K562 (cell line): ENCODE measurements at regions not wholly inside any gene's neighbourhood (a gene's known extent, or its start where the extent isn't known, plus 50 kb on each side); places are given as distances from the start of the nearest gene placed in this dataset.

ENCODE experiments used
- ATAC-seq: fragments of 200-7000 bp; cut with Tn5 transposase; 3 replicates; pipeline ENCODE4 v1.9.1; 2020; ENCODE audit warnings: moderate library complexity
- BruUV-seq: library from RNA; stranded (reverse); fragments of 400-500 nt; replicated peaks from 2 replicates; lab custom pipeline; 2021; lab: Mats Ljungman, UMichigan
- CTCF ChIA-PET: fragments of 300-600 bp; formaldehyde crosslinking; extraction: SDS; loops from one replicate; lab custom pipeline; 2021; ENCODE audit warnings: low intra/inter-chr PET ratio; lab: Yijun Ruan, JAX
- POLR2A ChIA-PET: fragments of 300-600, 350-650 bp; sonication (Branson Sonifier 250); formaldehyde crosslinking; extraction: SDS; loops from one replicate; lab custom pipeline; 2021; ENCODE audit warnings: antibody characterized with exemption, inconsistent platforms; lab: Yijun Ruan, JAX
- DNase-seq, 4 experiments: peaks; one replicate each; pipeline versions ENCODE4 v3.0.0 to v3.0.0-alpha.2; 2011 to 2018; ENCODE audit warnings: low spot score in 3 of 4, mixed read lengths in 3 of 4; ENCODE audit errors: extremely low read depth in 1 of 4
- FAIRE-seq: peaks from 2 replicates; lab custom pipeline; 2011; peaks lifted over from hg19 to GRCh38; lab: Jason Lieb, UNC
- H2AFZ ChIP-seq: 2 replicates; pipeline ENCODE4 v1.6.0; 2011; ENCODE audit warnings: low read depth, low read length, control low read depth, inconsistent platforms
- H3K27ac ChIP-seq: fragments of 200-600 bp; 3 replicates; pipeline ENCODE4 v1.8.0; 2011; ENCODE audit warnings: low read depth, mild to moderate bottlenecking, control low read depth, inconsistent platforms, low read length, moderate library complexity, mixed read lengths; ENCODE audit errors: extremely low read depth
- H3K27me3 ChIP-seq, 2 experiments: fragments of 300-600 bp in 1 of 2; 2 replicates in 1 of 2; 3 replicates in 1 of 2; pipeline versions ENCODE4 v1.6.0 to v1.8.0; 2011; ENCODE audit warnings: inconsistent platforms in 2 of 2, low read length in 2 of 2, mild to moderate bottlenecking in 1 of 2, mixed read lengths in 1 of 2, moderate library complexity in 1 of 2; ENCODE audit not compliant: control insufficient read depth in 2 of 2, insufficient read depth in 2 of 2
- H3K36me3 ChIP-seq: fragments of 300-600 bp; 3 replicates; pipeline ENCODE4 v1.8.0; 2011; ENCODE audit warnings: mild to moderate bottlenecking, low read length, inconsistent platforms; ENCODE audit not compliant: control insufficient read depth, insufficient read depth
- H3K4me1 ChIP-seq, 2 experiments: fragments of 200-600 bp in 1 of 2; replicated peaks in 1 of 2; 2 replicates in 1 of 2; 3 replicates in 1 of 2; pipeline versions ENCODE4 v1.5.1 to v1.8.0; 2011; ENCODE audit warnings: inconsistent platforms in 2 of 2, low read length in 2 of 2, mild to moderate bottlenecking in 1 of 2, mixed read lengths in 1 of 2, moderate library complexity in 1 of 2; ENCODE audit not compliant: control insufficient read depth in 2 of 2, insufficient read depth in 2 of 2
- H3K4me2 ChIP-seq: 2 replicates; pipeline ENCODE4 v1.6.1; 2011; ENCODE audit warnings: low read length, control low read depth, inconsistent platforms, mixed read lengths; ENCODE audit not compliant: insufficient read depth
- H3K4me3 ChIP-seq: fragments of 200-600 bp; sonication (generic), shearing (Covaris generic); 2 replicates; pipeline ENCODE4 v1.5.1; 2016; ENCODE audit warnings: control low read depth, inconsistent platforms
- H3K79me2 ChIP-seq: fragments of 200-600 bp; 3 replicates; pipeline ENCODE4 v1.8.0; 2011; ENCODE audit warnings: low read length, inconsistent platforms; ENCODE audit not compliant: control insufficient read depth, insufficient read depth
- H3K9ac ChIP-seq, 2 experiments: 2 replicates each; pipeline versions ENCODE4 v1.6.0 to v1.6.1; 2011; ENCODE audit warnings: low read depth in 2 of 2, low read length in 2 of 2, control low read depth in 1 of 2, inconsistent platforms in 1 of 2, mild to moderate bottlenecking in 1 of 2, mixed read lengths in 1 of 2; ENCODE audit not compliant: insufficient read depth in 1 of 2
- H3K9me1 ChIP-seq: one replicate; pipeline ENCODE4 v1.6.0; 2011; ENCODE audit warnings: inconsistent platforms, mild to moderate bottlenecking, low read length, moderate library complexity; ENCODE audit not compliant: control insufficient read depth, insufficient read depth
- H3K9me3 ChIP-seq: replicated peaks from 2 replicates; pipeline ENCODE4 v1.5.1; 2011; ENCODE audit warnings: low read depth, low read length, inconsistent platforms; ENCODE audit not compliant: control insufficient read depth, insufficient read depth
- H4K20me1 ChIP-seq: replicated peaks from 2 replicates; pipeline ENCODE4 v1.6.1; 2011; ENCODE audit warnings: low read length, inconsistent platforms, mixed read lengths; ENCODE audit not compliant: control insufficient read depth, insufficient read depth
- CTCFL ChIP-seq: IDR thresholded peaks from 2 replicates; pipeline ENCODE4 v1.6.1; 2011; ENCODE audit warnings: borderline replicate concordance, low read depth, mild to moderate bottlenecking, moderate library complexity, low read length; ENCODE audit not compliant: insufficient read depth, poor library complexity, severe bottlenecking
- FOXP4 ChIP-seq: sonication (generic); formaldehyde crosslinking; IDR thresholded peaks from 2 replicates; pipeline ENCODE4 v1.8.0; 2022; ENCODE audit warnings: mild to moderate bottlenecking, missing genetic modification reagents, borderline replicate concordance
- MAFK ChIP-seq: IDR thresholded peaks from 2 replicates; pipeline ENCODE4 v1.6.1; 2011; ENCODE audit warnings: low read length, improper control_type of control experiment
- MBD2 ChIP-seq: sonication (generic); IDR thresholded peaks from 2 replicates; pipeline ENCODE4 v1.6.1; 2016; ENCODE audit warnings: low read depth, borderline replicate concordance
- PCBP2 ChIP-seq: fragments of 200-400 bp; formaldehyde crosslinking; IDR thresholded peaks from 2 replicates; pipeline ENCODE4 v1.6.1; 2018; ENCODE audit warnings: low read length, low read depth, mild to moderate bottlenecking, moderate library complexity; ENCODE audit not compliant: poor library complexity, severe bottlenecking
- PRMT5 ChIP-seq: sonication (generic); formaldehyde crosslinking; IDR thresholded peaks from 2 replicates; pipeline ENCODE4 v1.5.0; 2020; ENCODE audit warnings: missing genetic modification reagents
- ZEB2 ChIP-seq: fragments of 450-650 bp; IDR thresholded peaks from 2 replicates; pipeline ENCODE4 v1.6.1; 2016
- ZNF124 ChIP-seq: sonication (generic); formaldehyde crosslinking; IDR thresholded peaks from 2 replicates; pipeline ENCODE4 v1.8.1; 2022; ENCODE audit warnings: missing genetic modification reagents
- ZNF224 ChIP-seq: sonication (generic); formaldehyde crosslinking; IDR thresholded peaks from 2 replicates; pipeline ENCODE4 v1.8.0; 2022; ENCODE audit warnings: mild to moderate bottlenecking, missing genetic modification reagents
- ZNF511 ChIP-seq: sonication (generic); formaldehyde crosslinking; IDR thresholded peaks from 2 replicates; pipeline ENCODE4 v1.8.0; 2022; ENCODE audit warnings: mild to moderate bottlenecking, missing genetic modification reagents
- WGBS: fragments of 100-300 bp; shearing (Covaris generic); methylation state at CpG from one replicate; pipeline ENCODE4 v1.1.6; 2016; ENCODE audit warnings: low coverage, mixed read lengths; ENCODE audit not compliant: insufficient coverage; ENCODE audit errors: missing lambda C conversion rate; 5-methylcytosine and 5-hydroxymethylcytosine counted together
- in situ Hi-C: fragments of 300-500 bp; cut with MboI; formaldehyde crosslinking; loops from 4 replicates; pipeline ENCODE4 v1.15.0; 2018; ENCODE audit warnings: inconsistent platforms, mixed read lengths
- intact Hi-C: fragments of 100-400 bp; cut with micrococcal nuclease; formaldehyde crosslinking; loops from 2 replicates; pipeline ENCODE4 v1.14.2; 2022
- TF ChIP-seq, protein P1 (sequence below): fragments of 450-650 bp; IDR thresholded peaks from 2 replicates; pipeline ENCODE4 v1.6.1; 2017; ENCODE audit warnings: antibody characterized with exemption, mild to moderate bottlenecking

DNA sequence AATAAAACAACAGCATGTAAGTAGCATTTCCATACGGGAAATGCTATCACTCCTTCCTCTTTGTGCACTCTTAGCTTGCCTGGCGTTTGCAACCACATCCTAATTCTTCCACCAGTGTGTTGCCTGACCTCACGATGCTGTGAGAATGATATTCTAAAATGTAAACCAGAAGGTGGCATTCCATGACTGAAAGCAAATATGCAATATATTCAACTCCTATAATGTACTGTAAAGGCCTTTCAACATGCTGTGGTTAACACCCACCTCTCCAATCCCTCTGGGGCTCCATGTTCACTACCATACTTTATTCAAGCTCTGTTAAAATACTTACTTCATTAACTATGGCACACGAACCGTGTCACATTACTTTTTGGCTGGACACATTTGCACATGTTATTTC lies 420.6 kb upstream of the DEPDC1 start:
- H3K4me2 ChIP-seq = no peak overlapping the region
- H2AFZ ChIP-seq = no peak overlapping the region
- no peaks in the 10 kb centered on the region for H3K36me3 ChIP-seq
- no peak for TF ChIP-seq ZNF124 (CRISPR knock-in tag)
- no peak for TF ChIP-seq FOXP4
- no peak for TF ChIP-seq ZEB2
- no peak for TF ChIP-seq ZNF224 (CRISPR knock-in tag)
- no peak for TF ChIP-seq CTCFL
- no peak for TF ChIP-seq PRMT5 (CRISPR knock-in tag)
- TF ChIP-seq ZNF511 (CRISPR knock-in tag) = no peak
- no peak for TF ChIP-seq MBD2
- no peak for TF ChIP-seq PCBP2
- no peak for TF ChIP-seq MAFK
- TF ChIP-seq, protein P1, sequence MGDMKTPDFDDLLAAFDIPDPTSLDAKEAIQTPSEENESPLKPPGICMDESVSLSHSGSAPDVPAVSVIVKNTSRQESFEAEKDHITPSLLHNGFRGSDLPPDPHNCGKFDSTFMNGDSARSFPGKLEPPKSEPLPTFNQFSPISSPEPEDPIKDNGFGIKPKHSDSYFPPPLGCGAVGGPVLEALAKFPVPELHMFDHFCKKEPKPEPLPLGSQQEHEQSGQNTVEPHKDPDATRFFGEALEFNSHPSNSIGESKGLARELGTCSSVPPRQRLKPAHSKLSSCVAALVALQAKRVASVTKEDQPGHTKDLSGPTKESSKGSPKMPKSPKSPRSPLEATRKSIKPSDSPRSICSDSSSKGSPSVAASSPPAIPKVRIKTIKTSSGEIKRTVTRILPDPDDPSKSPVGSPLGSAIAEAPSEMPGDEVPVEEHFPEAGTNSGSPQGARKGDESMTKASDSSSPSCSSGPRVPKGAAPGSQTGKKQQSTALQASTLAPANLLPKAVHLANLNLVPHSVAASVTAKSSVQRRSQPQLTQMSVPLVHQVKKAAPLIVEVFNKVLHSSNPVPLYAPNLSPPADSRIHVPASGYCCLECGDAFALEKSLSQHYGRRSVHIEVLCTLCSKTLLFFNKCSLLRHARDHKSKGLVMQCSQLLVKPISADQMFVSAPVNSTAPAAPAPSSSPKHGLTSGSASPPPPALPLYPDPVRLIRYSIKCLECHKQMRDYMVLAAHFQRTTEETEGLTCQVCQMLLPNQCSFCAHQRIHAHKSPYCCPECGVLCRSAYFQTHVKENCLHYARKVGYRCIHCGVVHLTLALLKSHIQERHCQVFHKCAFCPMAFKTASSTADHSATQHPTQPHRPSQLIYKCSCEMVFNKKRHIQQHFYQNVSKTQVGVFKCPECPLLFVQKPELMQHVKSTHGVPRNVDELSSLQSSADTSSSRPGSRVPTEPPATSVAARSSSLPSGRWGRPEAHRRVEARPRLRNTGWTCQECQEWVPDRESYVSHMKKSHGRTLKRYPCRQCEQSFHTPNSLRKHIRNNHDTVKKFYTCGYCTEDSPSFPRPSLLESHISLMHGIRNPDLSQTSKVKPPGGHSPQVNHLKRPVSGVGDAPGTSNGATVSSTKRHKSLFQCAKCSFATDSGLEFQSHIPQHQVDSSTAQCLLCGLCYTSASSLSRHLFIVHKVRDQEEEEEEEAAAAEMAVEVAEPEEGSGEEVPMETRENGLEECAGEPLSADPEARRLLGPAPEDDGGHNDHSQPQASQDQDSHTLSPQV = no peak
- H3K9me1 ChIP-seq = no peaks in the 10 kb centered on the region
- ATAC-seq = no peak
- BruUV-seq = no TSS peak
- no peaks in the 10 kb centered on the region for H3K79me2 ChIP-seq
- 0% methylated on average over 5 of the region's 5 CpGs for WGBS
- H3K4me1 ChIP-seq = no peaks in the 10 kb centered on the region
- no peak overlapping the region for H3K27ac ChIP-seq
- intact Hi-C loops (no loop called here), in situ Hi-C loops (no loop called here)
- no peak overlapping the region for H3K9ac ChIP-seq
- DNase-seq = no peak
- ChIA-PET POLR2A (no interaction called here), CTCF (no interaction called here)
- no peaks in the 10 kb centered on the region for H4K20me1 ChIP-seq
- H3K27me3 ChIP-seq = no peaks in the 10 kb centered on the region; a peak in 1 of 5 replicates
- no peak overlapping the region for H3K4me3 ChIP-seq
- H3K9me3 ChIP-seq = 0 out of 2 replicates have a peak, but pooled peaks cover 2% of the 10 kb centered on the region
- FAIRE-seq = no peak
